ENCODE measurements at regions not wholly inside any gene's neighbourhood (a gene's known extent, or its start where the extent isn't known, plus 50 kb on each side); places are given as distances from the start of the nearest gene placed in this dataset.

- H3K9ac ChIP-seq (ENCODE audit: extremely low read depth, insufficient read length, low read length), result no peak overlapping the region
- H3K4ac ChIP-seq (ENCODE audit: low read depth, low read length), result no peak overlapping the region
- H3K27me3 ChIP-seq (ENCODE audit: insufficient read depth, low read length), result no peaks in the 10 kb centered on the region
- TF ChIP-seq, protein P1, sequence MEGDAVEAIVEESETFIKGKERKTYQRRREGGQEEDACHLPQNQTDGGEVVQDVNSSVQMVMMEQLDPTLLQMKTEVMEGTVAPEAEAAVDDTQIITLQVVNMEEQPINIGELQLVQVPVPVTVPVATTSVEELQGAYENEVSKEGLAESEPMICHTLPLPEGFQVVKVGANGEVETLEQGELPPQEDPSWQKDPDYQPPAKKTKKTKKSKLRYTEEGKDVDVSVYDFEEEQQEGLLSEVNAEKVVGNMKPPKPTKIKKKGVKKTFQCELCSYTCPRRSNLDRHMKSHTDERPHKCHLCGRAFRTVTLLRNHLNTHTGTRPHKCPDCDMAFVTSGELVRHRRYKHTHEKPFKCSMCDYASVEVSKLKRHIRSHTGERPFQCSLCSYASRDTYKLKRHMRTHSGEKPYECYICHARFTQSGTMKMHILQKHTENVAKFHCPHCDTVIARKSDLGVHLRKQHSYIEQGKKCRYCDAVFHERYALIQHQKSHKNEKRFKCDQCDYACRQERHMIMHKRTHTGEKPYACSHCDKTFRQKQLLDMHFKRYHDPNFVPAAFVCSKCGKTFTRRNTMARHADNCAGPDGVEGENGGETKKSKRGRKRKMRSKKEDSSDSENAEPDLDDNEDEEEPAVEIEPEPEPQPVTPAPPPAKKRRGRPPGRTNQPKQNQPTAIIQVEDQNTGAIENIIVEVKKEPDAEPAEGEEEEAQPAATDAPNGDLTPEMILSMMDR (conservative IDR thresholded peaks at IDR 0.05), result no peak
- no peak overlapping the region for H2BK12ac ChIP-seq (ENCODE audit: insufficient read length, low read depth, low read length)
- no peaks in the 10 kb centered on the region for H4K20me1 ChIP-seq (ENCODE audit: control insufficient read depth, insufficient read depth, insufficient read length)
- no peak overlapping the region for H3K4me2 ChIP-seq (ENCODE audit: insufficient read depth, insufficient read length, low read length)
- Mint-ChIP-seq H3K27me3 (ENCODE audit: low read depth) (no peaks in the 10 kb centered on the region), H3K27ac (no peak overlapping the region), H3K9me3 (peaks cover 0 to 3% of the 10 kb centered on the region in 2 experiments; a peak in 1 of 5 replicates), H3K36me3 (ENCODE audit: insufficient read depth in 1 of 3, low read depth in 3 of 3) (no peaks in the 10 kb centered on the region; a peak in 1 of 7 replicates), H3K4me3 (no peak overlapping the region), H3K4me1 (no peaks in the 10 kb centered on the region)
- H2BK20ac ChIP-seq (ENCODE audit: low read depth, low read length, poor library complexity, severe bottlenecking), result no peak overlapping the region
- no peak overlapping the region for H2AFZ ChIP-seq (ENCODE audit: low read length)
- no peak overlapping the region for H2BK15ac ChIP-seq (ENCODE audit: low read depth, low read length)
- H3K27ac ChIP-seq (ENCODE audit: insufficient read length, low read depth, low read length), result no peak overlapping the region
- no peaks in the 10 kb centered on the region for H3K9me3 ChIP-seq (ENCODE audit: control insufficient read depth, low read depth, low read length)
- no peak overlapping the region for H4K8ac ChIP-seq (replicated peaks; ENCODE audit: insufficient read length, low read depth, low read length)
- H3K23me2 ChIP-seq (ENCODE audit: insufficient read length, low read depth, low read length, poor library complexity, severe bottlenecking), result no peaks in the 10 kb centered on the region
- H4K5ac ChIP-seq (ENCODE audit: insufficient read length, low read depth, low read length), result no peak overlapping the region
- no peaks in the 10 kb centered on the region for H3K79me1 ChIP-seq (ENCODE audit: insufficient read depth, low read depth, low read length, poor library complexity, severe bottlenecking)
- H3K79me2 ChIP-seq (ENCODE audit: insufficient read depth, low read length), result no peaks in the 10 kb centered on the region
- H3K18ac ChIP-seq (ENCODE audit: insufficient read length, low read depth, low read length), result no peak overlapping the region
- no peak overlapping the region for H4K91ac ChIP-seq (ENCODE audit: insufficient read length, low read depth, low read length)
- no peak overlapping the region for H2BK120ac ChIP-seq (ENCODE audit: low read depth, low read length, poor library complexity, severe bottlenecking)
- H3K14ac ChIP-seq (ENCODE audit: insufficient read depth, low read length), result no peak overlapping the region
- no CpG with 5 or more reads among the region's 3 CpGs for WGBS (ENCODE audit: extremely low coverage, insufficient read length, low lambda C conversion rate)
- no peaks in the 10 kb centered on the region for H3K4me1 ChIP-seq (ENCODE audit: insufficient read depth, low read length)
- no peak overlapping the region for H2AK5ac ChIP-seq (ENCODE audit: insufficient read length, low read length)
- no peak overlapping the region for H3T11ph ChIP-seq (ENCODE audit: low read length)
- no peak overlapping the region for H3K56ac ChIP-seq (ENCODE audit: insufficient read length, low read depth, low read length)
- no peak overlapping the region for H3K23ac ChIP-seq (ENCODE audit: insufficient read length, low read depth, low read length)
- no peak overlapping the region for H2BK5ac ChIP-seq (ENCODE audit: insufficient read length, low read length)
- DNase-seq, result no peak
Measured at GRCh38 chr4:106603471-106603870, 234.9 kb upstream of the GIMD1 start.

All from H9 (cell line).